Transverse colon (tissue), 4 donors: ENCODE measurements at regions not wholly inside any gene's neighbourhood (a gene's known extent, or its start where the extent isn't known, plus 50 kb on each side); places are given as distances from the start of the nearest gene placed in this dataset.

ENCODE experiments used
- CTCF ChIP-seq, 5 experiments: fragments of 200-600 bp in 3 of 5; fragments of 450-650 bp in 2 of 5; sonication (generic) in 3 of 5; IDR thresholded peaks; 1 replicate in 2 of 5; 2 replicates in 3 of 5; pipeline ENCODE4 v1.5.1; 2016 to 2017; ENCODE audit warnings: antibody characterized with exemption in 5 of 5, inconsistent platforms in 3 of 5, mild to moderate bottlenecking in 2 of 5, moderate library complexity in 1 of 5
- EP300 ChIP-seq: sonication (generic); formaldehyde crosslinking; IDR thresholded peaks from one replicate; pipeline ENCODE4 v1.6.1; 2017; ENCODE audit warnings: antibody characterized with exemption, low read depth
- POLR2A ChIP-seq: fragments of 450-650 bp; IDR thresholded peaks from one replicate; pipeline ENCODE4 v1.6.1; 2016; ENCODE audit warnings: antibody characterized with exemption, mild to moderate bottlenecking, moderate library complexity
- POLR2AphosphoS5 ChIP-seq, 3 donors: sonication (generic); formaldehyde crosslinking; IDR thresholded peaks; one replicate each; pipeline ENCODE4 v1.6.1; 2016; ENCODE audit warnings: antibody characterized with exemption in 3 of 3

- no peak for TF ChIP-seq EP300
- TF ChIP-seq CTCF (IDR thresholded peaks at IDR 0.05): no peak
- TF ChIP-seq POLR2A: no peak
- no peak for TF ChIP-seq POLR2AphosphoS5 (IDR thresholded peaks at IDR 0.05)
Observed at GRCh38 chrX:79080141-79080540, 64.3 kb upstream of the GPR174 start.
